Erythroblast (primary cell): ENCODE measurements at regions not wholly inside any gene's neighbourhood (a gene's known extent, or its start where the extent isn't known, plus 50 kb on each side); places are given as distances from the start of the nearest gene placed in this dataset.

ENCODE experiments used
- GATA1 ChIP-seq: IDR thresholded peaks from 2 replicates; pipeline ENCODE4 v1.6.1; 2011; ENCODE audit warnings: low read depth, mild to moderate bottlenecking, control low read depth, low read length, moderate library complexity
- POLR2A ChIP-seq: IDR thresholded peaks from 2 replicates; pipeline ENCODE4 v1.6.1; 2011; ENCODE audit warnings: mild to moderate bottlenecking, low read length

- TF ChIP-seq POLR2A (no peak), GATA1 (no peak)
These were observed 77.2 kb upstream of the EPHA7 start for GRCh38 chr6:93496548-93496947.
